Fibroblast of skin of right quadriceps (primary cell): ENCODE measurements at regions not wholly inside any gene's neighbourhood (a gene's known extent, or its start where the extent isn't known, plus 50 kb on each side); places are given as distances from the start of the nearest gene placed in this dataset.
"Not testable (repeated sequence)": the region's sequence is repeated elsewhere in the genome, so short reads cannot be mapped to it uniquely, and the experiment has no call there.

ENCODE experiments used
- DNase-seq: peaks from one replicate; pipeline ENCODE4 v3.0.0-alpha.2; 2013

DNA sequence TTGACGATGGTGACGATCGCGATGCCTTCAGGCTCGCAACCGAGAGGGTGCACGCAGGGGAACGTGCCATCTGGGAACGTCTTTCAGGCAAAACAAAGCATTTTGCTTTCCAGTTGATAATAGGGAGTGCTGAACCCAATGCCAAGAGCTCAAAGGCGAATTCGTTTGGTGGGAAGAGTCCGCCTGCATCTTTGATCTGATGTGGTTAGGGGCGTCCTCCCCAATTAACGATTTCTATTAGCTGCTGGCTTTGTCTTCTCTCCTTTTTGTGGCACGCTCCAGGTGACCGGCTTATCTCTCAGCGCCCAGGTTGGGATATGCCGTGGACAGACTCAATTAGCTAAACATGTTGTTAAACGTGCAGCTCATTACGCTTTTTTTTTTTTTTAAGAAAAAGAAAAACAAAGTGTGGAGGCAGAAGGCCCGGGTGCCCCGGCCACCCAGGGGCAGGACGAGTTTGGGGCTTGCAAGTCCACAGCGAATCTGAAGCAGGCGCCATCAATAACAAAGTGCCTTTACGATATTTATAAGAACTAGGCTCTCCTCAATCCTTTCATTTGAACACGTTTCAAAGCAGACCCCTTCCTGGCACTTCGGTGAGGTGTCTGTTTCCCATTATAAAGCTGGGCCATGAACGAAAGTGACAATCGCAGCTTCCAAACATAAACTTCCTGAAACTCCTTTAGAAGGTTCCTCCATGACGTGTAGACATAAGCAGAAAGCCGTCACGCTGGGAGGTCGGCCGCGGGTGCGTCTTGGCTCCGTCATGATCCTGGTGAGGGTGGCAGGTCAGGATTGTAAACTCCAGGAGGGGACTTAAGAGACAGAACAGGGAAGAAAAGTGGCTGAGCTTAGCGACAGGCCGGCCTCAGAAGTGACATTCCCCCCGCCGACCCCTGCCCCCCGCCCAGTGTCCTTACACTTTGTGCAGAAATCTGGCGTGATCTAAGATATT lies 155.3 kb downstream of the LAT start:
- not testable (repeated sequence) for DNase-seq

DNA sequence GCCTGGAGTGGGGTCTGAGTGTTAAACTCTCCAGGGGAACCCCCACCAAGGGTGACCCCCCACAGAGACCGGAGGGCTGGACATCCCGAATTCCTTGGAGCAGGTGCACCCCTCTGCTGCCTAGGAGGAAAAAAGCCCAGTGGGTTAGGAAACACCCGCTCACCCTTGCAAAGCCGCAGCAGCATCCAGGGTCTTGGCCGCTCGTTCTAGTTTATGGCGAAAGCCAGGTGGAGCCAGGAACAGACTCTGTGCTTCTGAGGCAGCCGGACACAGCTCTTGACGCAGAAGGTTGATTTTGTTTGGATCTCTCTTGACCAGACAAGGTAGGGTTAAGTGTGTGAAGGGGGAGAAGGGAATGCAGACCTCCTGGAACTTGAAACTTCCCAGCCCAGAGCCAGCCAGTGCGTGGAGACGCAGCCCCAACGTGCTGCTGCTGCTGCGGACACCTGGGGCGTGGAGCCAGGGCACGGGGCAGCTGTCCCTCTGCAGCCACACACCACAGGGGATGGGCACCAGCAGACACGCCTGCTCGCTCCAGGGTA lies 154.5 kb downstream of the LAT start:
- DNase-seq = no peak

DNA sequence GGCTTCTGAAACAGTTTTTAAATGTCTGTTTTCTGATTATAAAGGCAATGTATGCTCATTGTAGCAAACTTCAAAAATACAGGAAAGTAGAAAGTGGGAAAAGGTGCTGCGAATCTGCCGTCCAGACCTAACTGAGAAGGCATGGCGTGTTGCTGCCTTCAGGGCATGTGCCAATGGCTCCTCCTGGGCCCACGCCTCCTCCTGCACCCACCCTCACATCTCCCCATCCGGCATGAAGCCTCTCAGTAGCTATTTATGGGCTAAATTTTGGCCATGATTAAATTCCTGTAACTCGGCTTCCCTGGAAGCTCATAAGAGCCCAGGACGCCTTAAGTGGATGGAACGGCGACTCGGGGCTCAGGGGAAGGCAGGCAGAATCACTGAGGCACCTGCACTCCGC lies 153.8 kb downstream of the LAT start:
- DNase-seq = not testable (repeated sequence)

DNA sequence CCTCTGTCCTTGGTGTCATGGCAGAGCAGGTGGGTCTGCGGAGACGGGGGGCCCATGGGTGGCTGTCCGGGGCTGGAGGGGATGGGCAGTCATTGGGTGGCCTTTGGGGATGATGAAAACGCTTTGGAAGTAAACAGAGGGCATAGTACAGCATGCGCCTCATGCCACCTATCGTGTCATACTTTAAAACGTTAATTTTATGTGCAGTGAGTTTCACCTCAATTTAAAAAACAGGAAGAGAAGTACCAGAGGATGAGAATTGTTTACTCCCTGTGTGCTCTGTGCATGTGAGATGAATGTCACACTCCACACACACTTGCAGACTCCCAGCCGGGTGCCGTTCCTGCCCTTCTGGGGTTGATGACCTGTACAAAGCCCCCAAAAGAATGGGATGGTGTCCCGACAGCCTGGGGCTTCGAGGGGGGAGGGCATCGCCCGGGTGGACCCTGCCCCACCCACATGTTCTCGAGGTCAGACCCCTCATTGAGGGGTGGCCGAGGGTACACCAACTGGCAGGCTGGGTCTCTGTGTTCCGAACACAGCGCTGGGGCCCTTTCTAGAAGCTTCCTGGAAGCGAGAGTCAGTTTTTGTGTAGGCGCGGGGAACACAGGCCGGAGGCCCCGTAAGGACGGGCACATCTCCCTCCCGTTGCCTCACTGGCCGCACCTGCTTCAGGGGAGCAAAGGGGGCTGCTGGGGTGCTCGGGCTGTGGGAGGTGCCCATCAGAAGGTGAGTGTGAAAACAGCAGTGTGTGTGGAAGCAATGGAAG lies 153.2 kb downstream of the LAT start:
- DNase-seq = not testable (repeated sequence)

DNA sequence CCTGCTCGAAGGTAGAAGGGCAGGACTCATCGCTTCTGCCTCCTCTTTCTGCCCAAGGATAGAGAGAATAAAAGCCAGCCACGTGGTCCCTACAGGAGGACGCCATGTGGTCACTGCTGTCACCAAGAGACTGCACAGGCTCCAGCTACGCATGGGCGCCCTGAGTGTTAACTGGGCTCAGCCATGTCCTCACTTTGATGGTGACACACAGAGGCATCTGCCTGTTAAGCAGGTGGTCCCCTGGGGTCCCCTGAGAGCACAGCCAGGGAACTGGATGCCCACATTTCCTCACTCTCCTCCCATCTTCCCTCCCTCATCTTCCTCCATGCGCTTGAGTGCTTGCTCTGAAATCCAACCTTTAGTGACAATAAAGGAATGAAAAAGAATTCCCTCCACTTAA lies 152.6 kb downstream of the LAT start:
- DNase-seq = not testable (repeated sequence)

DNA sequence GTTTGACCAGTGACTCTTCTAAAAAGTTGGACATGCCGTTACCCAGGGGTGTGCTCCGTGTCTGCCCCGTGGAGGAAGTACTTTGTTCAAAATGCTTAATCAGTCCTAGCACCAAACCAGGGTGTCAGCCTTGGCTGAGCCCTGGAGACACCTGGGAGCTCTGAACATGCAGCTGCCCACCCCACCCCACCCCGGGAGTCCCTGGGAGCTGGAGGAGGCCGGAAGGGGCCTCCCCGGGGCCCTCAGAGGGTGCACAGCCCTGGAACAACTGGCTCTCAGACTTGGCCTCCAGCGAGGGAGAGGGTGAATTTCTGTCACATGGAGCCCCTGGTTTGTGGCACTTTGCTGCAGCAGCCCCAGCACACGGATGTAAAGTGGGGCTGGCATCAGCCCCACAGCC lies 152.1 kb downstream of the LAT start:
- DNase-seq = not testable (repeated sequence)

DNA sequence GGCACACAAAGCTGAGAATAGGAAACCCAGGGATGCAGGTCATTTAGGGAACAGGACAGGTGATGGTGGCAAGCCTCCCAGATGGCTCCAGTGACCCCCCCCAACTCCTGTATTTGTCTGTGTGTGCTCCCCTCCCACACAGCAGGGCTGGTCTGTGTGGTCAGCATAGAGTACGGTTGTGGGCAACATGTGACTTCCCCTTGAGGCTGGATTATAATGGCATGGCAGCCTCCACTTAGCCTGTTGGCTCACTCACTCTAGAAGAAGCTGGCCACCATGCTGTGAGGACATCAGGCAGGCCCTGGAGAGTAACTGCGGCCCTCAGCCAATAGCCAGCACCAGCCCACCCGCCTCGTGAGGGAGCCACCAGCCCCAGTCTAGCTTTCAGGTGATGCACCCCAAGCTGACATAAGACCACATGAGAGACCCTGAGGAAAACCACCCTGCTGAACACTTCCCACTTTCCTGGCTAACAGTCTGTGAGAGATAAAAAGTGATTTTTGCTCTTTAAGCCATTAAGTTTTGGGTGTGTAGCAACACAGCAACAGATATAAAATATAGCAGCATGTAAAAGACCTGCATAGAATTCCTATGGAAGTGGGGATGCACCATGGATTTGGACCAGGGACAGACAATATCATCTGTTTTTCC lies 151.3 kb downstream of the LAT start:
- DNase-seq = not testable (repeated sequence)

DNA sequence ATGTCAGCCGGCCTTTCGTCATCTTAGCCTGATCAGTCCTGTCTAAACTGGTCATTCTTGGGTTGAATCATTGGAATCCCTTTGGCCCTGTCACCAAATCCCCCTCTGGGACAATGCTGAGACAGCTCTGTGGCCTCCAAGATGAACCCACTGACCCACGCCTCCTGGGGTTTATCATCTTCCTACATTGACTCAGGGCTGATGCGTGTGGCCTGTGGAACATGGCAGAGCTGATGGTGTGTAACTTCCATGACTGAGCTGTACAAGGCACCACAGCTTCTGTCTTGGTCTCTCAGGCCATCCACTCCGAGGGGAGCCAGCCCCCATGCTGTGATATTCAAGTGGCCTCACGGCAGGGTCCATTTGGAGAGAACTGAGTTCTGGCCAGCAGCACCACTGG lies 150.2 kb downstream of the LAT start:
- not testable (repeated sequence) for DNase-seq

DNA sequence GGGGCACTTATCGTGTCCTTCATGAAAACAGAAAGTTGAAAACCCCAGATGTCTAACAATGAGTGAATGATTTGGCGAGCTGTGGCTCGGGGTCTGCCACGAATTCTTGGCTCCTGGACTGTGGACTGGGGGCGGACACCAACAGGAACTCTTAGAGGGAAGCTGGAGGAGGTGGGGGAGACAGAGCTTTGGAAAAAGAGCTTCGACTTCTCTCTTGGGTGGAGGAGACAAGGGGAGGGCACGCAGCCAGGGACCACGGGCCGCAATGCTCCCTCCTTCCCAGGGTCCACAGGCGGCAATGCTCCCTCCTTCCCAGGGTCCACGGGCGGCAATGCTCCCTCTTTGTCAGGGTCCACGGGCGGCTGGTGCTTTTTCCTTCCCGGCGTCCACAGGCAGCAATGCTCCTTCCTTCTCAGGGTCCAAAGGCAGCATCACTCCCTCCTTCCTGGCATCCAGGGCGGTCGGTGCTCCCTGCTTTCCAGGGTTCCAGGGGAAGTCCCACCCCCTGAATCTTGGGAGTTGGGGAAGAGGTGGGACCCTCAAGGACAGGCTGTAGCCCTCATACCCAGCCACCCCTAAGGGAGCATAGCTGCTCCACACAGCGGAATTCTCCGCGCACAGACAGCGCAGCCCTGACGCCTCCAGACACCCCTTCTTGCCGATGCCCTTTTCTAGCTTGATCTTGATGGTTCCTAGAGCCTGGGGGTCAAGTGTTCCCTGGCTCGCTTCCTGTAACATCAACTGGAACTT lies 149.0 kb downstream of the LAT start:
- not testable (repeated sequence) for DNase-seq

DNA sequence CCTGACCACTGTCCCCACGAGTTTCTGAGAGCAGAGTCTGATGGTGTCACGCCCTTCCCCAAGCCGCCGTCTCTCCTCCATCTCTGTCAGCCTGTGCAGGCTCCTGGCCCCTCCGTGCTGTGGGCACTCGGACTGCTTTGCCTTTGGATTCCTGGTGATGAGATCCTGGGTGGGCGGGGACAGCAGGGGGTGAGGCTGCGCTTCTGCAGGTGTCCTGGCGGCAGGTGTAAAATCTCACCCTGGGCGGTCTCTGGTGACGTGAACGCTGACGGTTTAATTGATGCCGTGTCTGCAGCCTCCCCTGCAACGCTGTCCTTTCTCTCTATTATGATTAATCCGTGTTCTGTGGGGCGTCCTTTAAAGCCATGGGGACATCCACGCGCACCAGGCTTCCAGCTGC lies 148.0 kb downstream of the LAT start:
- not testable (repeated sequence) for DNase-seq

DNA sequence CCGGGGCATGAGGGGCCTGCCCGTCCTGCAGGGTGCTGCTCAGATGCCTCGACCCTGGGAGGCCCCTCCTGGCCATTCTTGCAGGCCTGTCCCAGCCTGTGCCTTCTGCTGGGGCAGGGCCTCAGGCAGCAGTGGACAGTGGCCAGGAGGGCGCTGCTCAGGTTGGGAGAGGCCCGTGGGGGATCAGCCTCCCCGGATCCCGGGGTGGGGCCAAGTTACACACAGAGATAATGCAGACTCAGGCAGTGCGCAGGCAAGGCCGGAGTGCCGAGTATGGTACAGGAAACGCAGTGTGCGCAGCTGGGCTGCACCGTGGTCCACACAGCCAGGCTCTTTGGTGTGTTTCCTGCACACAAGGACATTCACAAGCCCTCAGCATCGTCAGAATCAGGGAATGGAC lies 147.6 kb downstream of the LAT start:
- DNase-seq = not testable (repeated sequence)

DNA sequence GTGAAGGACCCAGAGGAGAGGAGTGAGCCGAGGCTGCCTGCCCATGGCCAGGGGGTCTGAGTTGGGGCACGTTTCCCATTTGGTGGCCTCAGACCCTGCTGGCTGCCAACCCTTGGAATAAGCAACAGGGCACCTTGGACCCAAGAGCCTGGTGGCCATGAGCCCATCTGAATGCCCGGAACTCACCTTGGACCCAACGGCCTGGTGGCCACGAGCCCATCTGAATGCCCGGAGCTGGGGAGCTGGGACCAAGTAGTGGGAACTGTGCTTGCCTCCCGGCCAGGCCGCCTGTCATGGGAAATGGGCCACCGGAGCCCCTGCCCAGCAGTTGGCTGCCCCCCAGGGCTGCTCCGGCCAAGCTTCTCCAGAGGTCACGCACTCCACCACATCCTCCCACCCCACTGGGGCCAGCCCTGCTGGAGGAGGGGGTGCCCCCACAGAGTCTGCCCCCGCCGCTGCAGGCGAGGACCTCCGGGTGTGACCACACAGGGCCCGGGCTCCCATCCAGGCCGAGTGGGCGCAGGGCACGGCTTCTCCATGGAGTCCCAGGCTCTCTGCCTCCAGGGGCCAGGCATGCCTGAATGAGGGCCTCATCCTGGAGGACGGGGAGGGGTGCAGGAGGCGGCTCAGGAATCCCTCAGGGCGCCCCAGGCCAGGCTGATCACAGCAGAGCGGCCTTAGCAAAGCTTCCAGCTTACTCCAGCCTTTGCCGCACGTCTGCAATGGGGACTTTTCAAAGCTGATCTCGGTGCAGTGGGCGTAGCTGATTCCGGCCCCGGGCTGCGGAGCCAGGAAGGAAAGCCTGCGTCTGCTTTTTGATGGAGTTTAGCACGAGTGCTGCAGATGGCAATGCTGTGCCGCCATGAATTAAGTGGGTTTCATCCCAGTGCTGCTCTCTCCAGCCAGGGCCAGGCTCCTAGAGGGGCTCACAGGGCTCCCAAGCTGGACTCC lies 146.3 kb downstream of the LAT start:
- DNase-seq = peak; percentile 10

DNA sequence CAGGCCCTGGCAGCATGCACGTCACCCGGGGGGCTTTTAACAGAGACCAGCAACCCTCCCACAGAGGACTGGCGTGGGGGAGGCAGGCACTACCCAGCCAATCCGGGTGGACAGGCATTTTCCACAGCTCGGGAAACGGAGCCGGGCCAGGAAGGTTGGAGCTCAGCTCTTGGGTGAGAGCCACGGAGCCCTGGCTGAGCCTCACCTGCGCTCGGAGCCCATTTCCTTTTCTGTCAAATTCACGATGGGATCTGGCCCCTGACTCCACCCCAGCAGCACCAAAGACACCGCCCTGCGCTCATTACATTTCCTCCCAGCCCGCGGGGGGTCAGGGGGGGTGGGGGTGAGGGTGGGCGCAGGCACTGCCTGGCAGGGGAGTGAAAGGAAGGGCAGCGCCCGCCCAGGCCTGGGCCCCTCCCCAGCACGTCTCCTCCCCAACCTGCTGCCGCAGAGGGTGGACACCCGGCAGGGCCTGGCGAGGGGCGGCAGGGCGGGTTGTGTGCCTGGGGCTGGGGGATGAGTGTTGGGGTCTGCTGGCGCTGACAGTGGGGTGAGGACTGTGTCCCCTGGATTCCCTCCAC lies 145.4 kb downstream of the LAT start:
- DNase-seq = not testable (repeated sequence)

DNA sequence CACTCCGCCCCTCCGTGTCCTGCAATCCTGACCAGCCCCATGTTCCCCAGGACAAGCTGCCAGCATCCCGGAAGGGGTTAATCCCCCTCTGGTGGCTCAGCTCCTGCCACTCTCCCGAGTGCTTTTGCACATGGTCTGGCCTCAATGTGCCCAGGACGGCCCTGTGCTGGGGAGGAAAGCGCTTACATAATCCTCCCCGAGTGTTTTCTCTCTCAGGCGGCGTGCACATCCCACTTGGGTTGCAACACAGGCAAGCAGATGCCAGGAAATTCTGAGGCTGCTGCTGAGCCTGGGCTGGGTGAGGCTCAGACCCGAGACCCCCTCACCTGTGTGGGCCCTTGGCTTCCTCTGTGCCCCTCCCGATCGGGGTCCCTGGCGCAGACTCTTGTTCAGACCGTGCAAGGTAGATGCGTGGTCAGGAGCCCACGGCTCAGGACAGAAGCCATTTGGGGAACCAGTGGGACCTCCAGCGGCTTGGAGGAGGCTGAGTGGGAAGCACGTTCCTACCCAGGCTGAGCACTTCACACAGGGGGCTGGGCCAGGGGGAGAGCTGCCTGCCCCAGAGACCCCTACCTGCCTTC lies 144.7 kb downstream of the LAT start:
- not testable (repeated sequence) for DNase-seq

DNA sequence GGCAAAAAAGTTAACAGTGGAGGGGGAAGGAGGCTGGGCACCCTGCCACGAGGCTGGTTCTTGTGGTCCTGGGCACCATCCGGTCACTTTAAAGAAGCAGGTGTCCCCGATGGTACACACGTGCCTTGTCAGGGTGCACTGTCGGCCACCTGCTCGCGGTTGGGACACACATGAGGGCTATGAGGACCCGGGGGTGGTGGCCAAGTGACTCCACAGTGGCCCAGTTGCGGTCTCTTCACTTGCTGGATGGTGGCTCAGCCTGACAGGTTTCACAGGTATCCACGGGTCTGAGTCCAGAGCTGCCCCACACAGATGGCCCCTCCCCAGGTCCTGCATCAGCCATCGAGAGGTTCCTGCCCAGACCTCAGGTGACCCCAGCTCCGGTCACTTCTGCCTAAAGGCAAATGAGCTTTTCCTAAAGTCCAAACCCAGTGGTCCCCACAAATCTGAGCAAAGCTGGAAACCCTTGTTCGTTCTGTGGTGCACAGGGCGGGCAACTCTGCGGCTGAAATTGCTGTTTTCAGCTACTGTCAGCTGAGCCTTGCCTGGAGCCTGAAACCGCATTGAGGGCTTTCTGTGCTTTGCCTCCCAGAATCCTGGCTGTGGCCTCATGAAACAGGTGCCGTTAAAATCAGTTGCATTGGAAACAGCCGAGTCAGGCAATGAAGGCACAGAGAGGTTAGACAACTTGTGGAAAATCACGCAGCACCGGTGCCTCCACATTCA lies 144.0 kb downstream of the LAT start:
- DNase-seq = not testable (repeated sequence)

DNA sequence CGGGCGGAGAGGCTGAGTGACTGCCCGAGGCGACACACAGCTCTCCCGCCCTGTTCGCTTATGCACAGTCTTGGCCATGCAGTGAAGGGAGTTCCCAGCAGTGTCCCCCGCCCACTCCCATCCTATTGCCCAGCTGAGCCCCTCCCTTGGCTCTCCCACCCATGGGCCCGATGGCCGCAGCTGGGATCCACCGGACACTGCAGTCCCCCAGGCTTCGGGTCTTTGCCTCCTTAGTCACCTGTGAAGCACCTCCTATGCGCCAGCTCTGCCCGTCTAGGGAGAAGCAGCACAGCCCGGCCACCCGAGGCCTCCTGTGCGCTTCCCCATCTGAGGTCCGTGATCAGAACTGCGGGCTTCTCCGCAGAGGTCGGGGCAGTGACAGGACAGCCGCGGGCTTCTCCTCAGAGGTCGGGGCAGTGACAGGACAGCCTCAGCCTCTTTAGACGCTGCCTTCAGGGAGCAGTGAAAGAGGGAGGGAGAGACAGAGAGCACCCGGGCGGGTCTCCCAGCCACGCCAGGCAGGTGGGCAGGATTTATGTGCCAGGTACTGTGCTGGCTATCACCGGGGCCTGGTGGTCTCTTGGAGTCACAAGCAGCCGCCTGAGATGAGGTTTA lies 143.1 kb downstream of the LAT start:
- not testable (repeated sequence) for DNase-seq

DNA sequence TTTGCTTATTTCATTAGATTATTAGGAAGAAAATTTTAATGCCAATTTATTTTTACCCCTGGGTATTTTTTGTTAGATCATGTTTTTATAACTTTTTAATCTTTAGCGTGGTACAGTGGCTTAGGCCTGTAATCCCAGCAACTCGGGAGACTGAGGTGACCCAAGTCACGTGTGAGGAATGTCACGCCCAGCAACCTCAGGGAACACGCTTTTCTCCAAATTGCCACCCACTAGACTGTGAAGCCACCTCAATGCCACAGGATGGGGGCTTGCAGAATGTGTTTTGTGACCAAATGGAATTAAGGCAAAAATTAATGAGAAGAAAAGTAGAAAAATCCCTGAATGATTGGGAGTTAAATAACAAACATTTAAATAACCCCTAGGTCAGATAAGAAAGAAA lies 141.8 kb downstream of the LAT start:
- DNase-seq = no peak

DNA sequence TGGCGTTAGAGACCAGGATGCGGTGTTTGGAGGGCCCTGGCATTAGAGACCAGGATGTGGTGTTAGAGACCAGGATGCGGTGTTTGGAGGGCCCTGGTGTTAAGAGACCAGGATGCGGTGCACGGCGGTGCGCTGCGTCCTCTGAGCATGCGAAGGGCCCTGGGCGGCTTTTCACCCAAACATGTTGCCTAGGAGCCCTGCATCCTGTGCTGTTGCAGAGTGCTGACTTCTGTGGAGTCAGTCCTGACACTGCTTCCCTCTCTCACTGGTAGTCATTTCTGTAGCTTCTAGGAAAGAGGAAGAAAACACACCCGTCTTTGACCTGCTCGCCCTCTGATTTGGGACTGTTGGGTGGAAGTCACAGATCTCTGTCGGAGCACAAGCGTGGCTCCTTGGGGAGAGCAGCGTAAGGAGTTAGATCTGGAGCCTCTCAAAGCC lies 141.2 kb downstream of the LAT start:
- DNase-seq = no peak

DNA sequence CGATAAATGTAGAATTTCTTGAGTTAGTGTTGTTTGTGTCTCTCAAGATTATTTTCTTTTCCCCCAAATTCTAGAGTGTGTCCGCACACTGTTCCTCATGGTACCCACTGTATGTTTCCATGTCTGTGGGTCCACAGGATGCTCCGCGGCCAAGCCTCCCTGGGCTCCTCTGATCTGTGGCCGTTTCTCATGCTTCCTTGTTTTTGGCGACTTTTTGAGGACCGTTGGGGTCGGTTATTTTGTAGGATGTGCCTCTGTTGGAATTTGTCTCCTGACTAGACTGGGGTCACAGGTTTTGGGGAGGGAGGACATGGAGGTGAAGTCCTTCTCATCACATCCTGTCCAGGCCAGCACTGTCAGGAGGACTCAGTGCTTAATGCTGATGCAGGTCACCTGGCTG lies 140.0 kb downstream of the LAT start:
- no peak for DNase-seq
